Right lobe of liver (tissue), 4 donors: ENCODE measurements at regions not wholly inside any gene's neighbourhood (a gene's known extent, or its start where the extent isn't known, plus 50 kb on each side); places are given as distances from the start of the nearest gene placed in this dataset.

Experiments used
- CTCF ChIP-seq, 4 donors: fragments of 200-600 bp in 3 of 4; fragments of 450-650 bp in 1 of 4; IDR thresholded peaks; one replicate each; pipeline versions ENCODE4 v1.5.1 to v1.8.0; 2016 to 2022; ENCODE audit warnings: antibody characterized with exemption in 4 of 4, mild to moderate bottlenecking in 2 of 4
- POLR2A ChIP-seq: fragments of 450-650 bp; IDR thresholded peaks from one replicate; pipeline ENCODE4 v1.6.1; 2017; ENCODE audit warnings: antibody characterized with exemption, mild to moderate bottlenecking
- donor health status: DM: no; HTN: no; CAD: no.
- donor health status: DM: no; HTN: no; CAD: no.
- donor health status: DM: no; HTN: yes; CAD: no.

DNA sequence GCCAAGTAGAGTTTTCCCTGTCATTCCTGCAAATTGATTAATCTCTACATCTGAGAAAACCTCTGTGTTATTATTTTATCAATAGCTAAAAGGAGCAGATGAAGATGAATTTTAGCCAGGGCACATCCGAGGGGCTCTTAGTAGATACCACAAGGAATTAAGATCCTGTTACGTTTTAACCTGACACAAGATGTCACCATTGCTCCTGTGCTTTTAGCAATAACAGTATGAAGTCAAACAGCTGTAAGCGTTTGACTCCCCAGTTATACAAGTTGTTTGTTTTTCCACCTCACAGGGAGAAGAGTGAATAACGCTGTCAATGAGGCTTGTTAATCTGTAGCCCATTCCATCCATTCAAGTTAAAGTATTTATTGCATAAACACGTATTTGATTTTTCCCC, 76.0 kb upstream of the AP1S2 start:
- TF ChIP-seq CTCF (IDR thresholded peaks at IDR 0.05), result no peak
- no peak for TF ChIP-seq POLR2A
